A673 (cell line): ENCODE measurements at regions not wholly inside any gene's neighbourhood (a gene's known extent, or its start where the extent isn't known, plus 50 kb on each side); places are given as distances from the start of the nearest gene placed in this dataset.

Source experiments
- EZH2 ChIP-seq: fragments of 200-600 bp; sonication (generic); IDR thresholded peaks from 2 replicates; pipeline ENCODE4 v1.6.1; 2017; ENCODE audit warnings: borderline replicate concordance, low read depth, mild to moderate bottlenecking, mixed read lengths, antibody characterized with exemption, low read length; ENCODE audit not compliant: poor library complexity, severe bottlenecking
- TF ChIP-seq, protein P1 (sequence below): fragments of 300-800, 200-600 bp; sonication (generic); conservative IDR thresholded peaks from 2 replicates; pipeline ENCODE4 v1.5.1; 2017; ENCODE audit warnings: low read depth, mild to moderate bottlenecking, antibody characterized with exemption, low read length, moderate library complexity, mixed read lengths

DNA sequence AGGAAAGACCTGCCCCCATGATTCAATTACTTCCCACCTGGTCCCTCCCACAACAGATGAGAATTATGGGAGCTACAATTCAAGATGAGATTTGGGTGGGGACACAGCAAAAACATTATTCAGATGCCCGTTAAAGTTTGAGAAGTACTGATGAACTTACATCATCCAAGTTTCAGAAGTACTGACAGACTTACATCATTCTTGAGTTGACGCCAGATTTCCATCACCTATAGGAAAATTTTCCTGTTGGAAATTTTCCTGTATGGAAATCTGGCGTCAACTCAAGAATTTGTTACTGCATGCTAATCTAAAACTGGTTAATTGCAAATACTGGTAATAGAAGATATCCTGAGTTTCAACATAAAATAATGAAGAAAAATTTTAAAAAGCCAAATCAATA is 975.9 kb downstream of the MAT2B start:
- TF ChIP-seq, protein P1, sequence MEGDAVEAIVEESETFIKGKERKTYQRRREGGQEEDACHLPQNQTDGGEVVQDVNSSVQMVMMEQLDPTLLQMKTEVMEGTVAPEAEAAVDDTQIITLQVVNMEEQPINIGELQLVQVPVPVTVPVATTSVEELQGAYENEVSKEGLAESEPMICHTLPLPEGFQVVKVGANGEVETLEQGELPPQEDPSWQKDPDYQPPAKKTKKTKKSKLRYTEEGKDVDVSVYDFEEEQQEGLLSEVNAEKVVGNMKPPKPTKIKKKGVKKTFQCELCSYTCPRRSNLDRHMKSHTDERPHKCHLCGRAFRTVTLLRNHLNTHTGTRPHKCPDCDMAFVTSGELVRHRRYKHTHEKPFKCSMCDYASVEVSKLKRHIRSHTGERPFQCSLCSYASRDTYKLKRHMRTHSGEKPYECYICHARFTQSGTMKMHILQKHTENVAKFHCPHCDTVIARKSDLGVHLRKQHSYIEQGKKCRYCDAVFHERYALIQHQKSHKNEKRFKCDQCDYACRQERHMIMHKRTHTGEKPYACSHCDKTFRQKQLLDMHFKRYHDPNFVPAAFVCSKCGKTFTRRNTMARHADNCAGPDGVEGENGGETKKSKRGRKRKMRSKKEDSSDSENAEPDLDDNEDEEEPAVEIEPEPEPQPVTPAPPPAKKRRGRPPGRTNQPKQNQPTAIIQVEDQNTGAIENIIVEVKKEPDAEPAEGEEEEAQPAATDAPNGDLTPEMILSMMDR: no peak
- no peak for TF ChIP-seq EZH2
